ENCODE measurements at regions not wholly inside any gene's neighbourhood (a gene's known extent, or its start where the extent isn't known, plus 50 kb on each side); places are given as distances from the start of the nearest gene placed in this dataset.

DNA sequence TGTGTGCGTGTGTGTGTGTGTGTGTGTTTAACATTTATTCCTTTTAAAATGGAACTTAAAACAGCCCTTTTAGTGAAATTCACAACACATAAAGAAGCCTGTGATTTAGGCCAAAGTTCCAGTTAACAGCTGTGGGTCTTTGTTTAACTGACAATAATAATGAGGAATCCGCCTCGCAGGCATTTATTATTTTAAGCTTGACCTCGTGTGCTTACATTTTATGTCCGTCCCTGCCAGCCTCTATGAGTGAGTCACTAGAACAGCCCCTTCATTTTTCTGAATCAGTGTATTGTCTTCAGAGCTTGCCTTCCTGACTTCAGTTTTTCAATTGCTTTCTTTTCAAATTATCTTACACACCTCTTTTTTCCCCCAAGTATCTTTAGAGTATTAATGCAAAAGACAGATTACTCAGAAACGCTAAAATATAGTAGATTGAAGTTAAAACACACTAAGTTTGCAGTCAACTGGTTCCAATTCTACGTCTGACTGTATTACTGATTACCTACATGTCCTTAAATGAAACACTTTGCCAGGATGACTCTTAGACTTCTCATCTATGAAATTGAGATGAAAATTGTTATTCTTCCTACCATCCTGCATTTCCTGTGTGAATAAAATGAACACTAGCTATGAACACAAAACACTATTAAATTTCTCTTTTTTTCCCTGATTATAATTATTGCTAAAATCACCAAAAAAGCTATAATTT lies 319.6 kb upstream of the HS3ST1 start:
- no peak for DNase-seq
- Histone ChIP-seq H3K9me3 (no peaks in the 10 kb centered on the region), H3K4me1 (no peaks in the 10 kb centered on the region), H3K27me3 (replicated peaks; ENCODE audit: control insufficient read depth, insufficient read depth, low read length) (no peaks in the 10 kb centered on the region), H3K4me3 (ENCODE audit: low read depth, low read length) (no peak overlapping the region), H3K36me3 (ENCODE audit: control insufficient read depth, insufficient read depth, low read length) (no peaks in the 10 kb centered on the region)
- H3K27ac Mint-ChIP-seq (ENCODE audit: unreplicated experiment): no peak overlapping the region
- peaks cover 4% of the 10 kb centered on the region for H3K9me3 Mint-ChIP-seq (ENCODE audit: unreplicated experiment)
- H3K27me3 Mint-ChIP-seq (ENCODE audit: insufficient read depth, unreplicated experiment): peaks cover 3% of the 10 kb centered on the region
- TF ChIP-seq, protein P1, sequence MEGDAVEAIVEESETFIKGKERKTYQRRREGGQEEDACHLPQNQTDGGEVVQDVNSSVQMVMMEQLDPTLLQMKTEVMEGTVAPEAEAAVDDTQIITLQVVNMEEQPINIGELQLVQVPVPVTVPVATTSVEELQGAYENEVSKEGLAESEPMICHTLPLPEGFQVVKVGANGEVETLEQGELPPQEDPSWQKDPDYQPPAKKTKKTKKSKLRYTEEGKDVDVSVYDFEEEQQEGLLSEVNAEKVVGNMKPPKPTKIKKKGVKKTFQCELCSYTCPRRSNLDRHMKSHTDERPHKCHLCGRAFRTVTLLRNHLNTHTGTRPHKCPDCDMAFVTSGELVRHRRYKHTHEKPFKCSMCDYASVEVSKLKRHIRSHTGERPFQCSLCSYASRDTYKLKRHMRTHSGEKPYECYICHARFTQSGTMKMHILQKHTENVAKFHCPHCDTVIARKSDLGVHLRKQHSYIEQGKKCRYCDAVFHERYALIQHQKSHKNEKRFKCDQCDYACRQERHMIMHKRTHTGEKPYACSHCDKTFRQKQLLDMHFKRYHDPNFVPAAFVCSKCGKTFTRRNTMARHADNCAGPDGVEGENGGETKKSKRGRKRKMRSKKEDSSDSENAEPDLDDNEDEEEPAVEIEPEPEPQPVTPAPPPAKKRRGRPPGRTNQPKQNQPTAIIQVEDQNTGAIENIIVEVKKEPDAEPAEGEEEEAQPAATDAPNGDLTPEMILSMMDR (IDR thresholded peaks at IDR 0.05; ENCODE audit: insufficient read depth in 1 of 2, low read depth in 1 of 2, low read length in 1 of 2, severe bottlenecking in 1 of 2, unreplicated experiment in 1 of 2): no peak
- no TSS peak for BruUV-seq (replicated peaks)
- H3K36me3 Mint-ChIP-seq (ENCODE audit: insufficient read depth, unreplicated experiment): no peaks in the 10 kb centered on the region
- ChIA-PET CTCF (no interaction called here), POLR2A (no interaction called here)
- intact Hi-C loops (cut with micrococcal nuclease; ENCODE audit: unreplicated experiment): no loop called here
- no peak overlapping the region for H3K4me3 Mint-ChIP-seq (ENCODE audit: unreplicated experiment)
- H3K4me1 Mint-ChIP-seq (ENCODE audit: low read depth, unreplicated experiment): no peaks in the 10 kb centered on the region

DNA sequence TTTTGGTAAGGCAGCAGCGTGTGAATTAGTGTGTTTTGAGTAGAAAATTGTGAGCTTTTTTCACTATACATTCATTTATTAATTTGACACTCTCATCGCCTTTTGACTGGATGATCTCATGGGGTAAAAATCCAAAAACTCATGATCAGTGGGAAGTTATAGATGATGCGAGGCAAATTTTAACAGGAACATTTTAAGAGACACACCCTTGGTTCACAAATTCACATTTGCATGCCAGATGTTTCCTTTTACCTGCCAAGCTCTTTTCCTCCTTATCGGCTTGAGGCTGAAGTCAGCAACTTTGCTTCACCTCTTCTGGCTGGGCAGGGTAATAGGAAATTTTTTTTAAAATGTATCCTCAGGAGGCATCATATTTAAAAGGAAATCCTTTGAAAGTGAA lies 318.0 kb upstream of the HS3ST1 start:
- Histone ChIP-seq H3K4me1 (no peaks in the 10 kb centered on the region), H3K9me3 (no peaks in the 10 kb centered on the region), H3K36me3 (ENCODE audit: control insufficient read depth, insufficient read depth, low read length) (no peaks in the 10 kb centered on the region), H3K27me3 (replicated peaks; ENCODE audit: control insufficient read depth, insufficient read depth, low read length) (no peaks in the 10 kb centered on the region), H3K4me3 (ENCODE audit: low read depth, low read length) (no peak overlapping the region)
- Mint-ChIP-seq H3K4me3 (ENCODE audit: unreplicated experiment) (no peak overlapping the region), H3K36me3 (ENCODE audit: insufficient read depth, unreplicated experiment) (no peaks in the 10 kb centered on the region), H3K27me3 (ENCODE audit: insufficient read depth, unreplicated experiment) (peaks cover 3% of the 10 kb centered on the region), H3K27ac (ENCODE audit: unreplicated experiment) (no peak overlapping the region), H3K4me1 (ENCODE audit: low read depth, unreplicated experiment) (no peaks in the 10 kb centered on the region), H3K9me3 (ENCODE audit: unreplicated experiment) (no peaks in the 10 kb centered on the region)
- CTCF ChIA-PET: no interaction called here
- intact Hi-C loops (cut with micrococcal nuclease; ENCODE audit: unreplicated experiment): no loop called here
- POLR2A ChIA-PET: no interaction called here
- DNase-seq: no peak
- no TSS peak for BruUV-seq (replicated peaks)
- TF ChIP-seq, protein P1 (IDR thresholded peaks at IDR 0.05; ENCODE audit: insufficient read depth in 1 of 2, low read depth in 1 of 2, low read length in 1 of 2, severe bottlenecking in 1 of 2, unreplicated experiment in 1 of 2): no peak

DNA sequence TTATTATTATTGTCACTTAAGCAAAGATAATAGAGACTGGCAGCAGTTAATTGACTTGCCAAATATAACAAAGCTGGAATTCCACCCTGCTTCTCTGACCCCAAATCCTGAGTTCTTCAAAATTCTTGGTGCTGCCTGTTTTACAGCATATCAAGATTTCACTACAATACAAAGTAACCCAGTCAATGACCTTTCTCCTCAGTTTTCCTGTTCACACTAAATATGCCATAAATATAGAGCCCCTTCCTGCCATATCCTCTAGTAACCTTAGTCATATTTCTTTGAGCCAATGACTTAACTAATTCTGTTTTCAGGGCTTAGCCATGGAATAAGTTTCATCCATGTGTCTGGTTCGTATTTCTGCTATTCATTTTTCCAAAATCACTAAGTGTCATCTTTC lies 315.3 kb upstream of the HS3ST1 start:
- H3K4me1 Mint-ChIP-seq (ENCODE audit: low read depth, unreplicated experiment): no peaks in the 10 kb centered on the region
- BruUV-seq (replicated peaks): no TSS peak
- no peak for DNase-seq
- ChIA-PET POLR2A (no interaction called here), CTCF (no interaction called here)
- intact Hi-C loops (cut with micrococcal nuclease; ENCODE audit: unreplicated experiment): no loop called here
- H3K36me3 Mint-ChIP-seq (ENCODE audit: insufficient read depth, unreplicated experiment): no peaks in the 10 kb centered on the region
- H3K27me3 ChIP-seq (replicated peaks; ENCODE audit: control insufficient read depth, insufficient read depth, low read length): no peaks in the 10 kb centered on the region
- H3K9me3 ChIP-seq: no peaks in the 10 kb centered on the region
- H3K4me3 ChIP-seq (ENCODE audit: low read depth, low read length): no peak overlapping the region
- H3K9me3 Mint-ChIP-seq (ENCODE audit: unreplicated experiment): no peaks in the 10 kb centered on the region
- peaks cover 3% of the 10 kb centered on the region for H3K27me3 Mint-ChIP-seq (ENCODE audit: insufficient read depth, unreplicated experiment)
- H3K4me1 ChIP-seq: no peaks in the 10 kb centered on the region
- H3K4me3 Mint-ChIP-seq (ENCODE audit: unreplicated experiment): no peak overlapping the region
- H3K27ac Mint-ChIP-seq (ENCODE audit: unreplicated experiment): no peak overlapping the region
- TF ChIP-seq, protein P1 (IDR thresholded peaks at IDR 0.05; ENCODE audit: insufficient read depth in 1 of 2, low read depth in 1 of 2, low read length in 1 of 2, severe bottlenecking in 1 of 2, unreplicated experiment in 1 of 2): no peak
- H3K36me3 ChIP-seq (ENCODE audit: control insufficient read depth, insufficient read depth, low read length): no peaks in the 10 kb centered on the region

All from Caco-2 (cell line).